MM.1S (cell line): ENCODE measurements at regions not wholly inside any gene's neighbourhood (a gene's known extent, or its start where the extent isn't known, plus 50 kb on each side); places are given as distances from the start of the nearest gene placed in this dataset.

Source experiments
- EZH2 ChIP-seq: fragments of 300-600 bp; sonication (generic); optimal IDR thresholded peaks from 2 replicates; pipeline ENCODE3; 2017; ENCODE audit warnings: low read depth, mild to moderate bottlenecking, antibody characterized with exemption, low read length, mixed read lengths
- TF ChIP-seq, protein P1 (sequence below): fragments of 300-600 bp; sonication (generic); IDR thresholded peaks from 2 replicates; pipeline ENCODE4 v1.5.1; 2016; ENCODE audit warnings: antibody characterized with exemption, low read length, mixed read lengths

DNA sequence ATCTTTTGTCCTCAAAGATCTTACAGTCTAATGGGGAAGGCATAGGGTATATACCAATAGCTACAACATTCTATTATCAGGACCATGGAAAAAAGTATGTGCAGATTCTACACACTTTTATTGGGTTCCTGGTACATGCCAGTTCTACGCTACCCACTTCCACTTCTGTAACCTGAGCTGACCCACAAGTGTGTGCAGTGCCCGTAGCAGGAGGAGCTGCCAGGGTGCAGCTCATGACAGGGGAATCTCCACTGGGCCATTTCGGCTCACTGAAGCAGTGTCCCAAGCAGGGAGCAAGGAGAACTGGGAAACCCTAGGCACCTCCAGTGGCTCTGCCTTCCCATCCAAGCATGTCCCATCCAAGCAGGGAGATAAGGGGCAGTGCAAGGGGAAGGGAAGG lies 60.4 kb downstream of the FOXI1 start:
- no peak for TF ChIP-seq EZH2
- TF ChIP-seq, protein P1, sequence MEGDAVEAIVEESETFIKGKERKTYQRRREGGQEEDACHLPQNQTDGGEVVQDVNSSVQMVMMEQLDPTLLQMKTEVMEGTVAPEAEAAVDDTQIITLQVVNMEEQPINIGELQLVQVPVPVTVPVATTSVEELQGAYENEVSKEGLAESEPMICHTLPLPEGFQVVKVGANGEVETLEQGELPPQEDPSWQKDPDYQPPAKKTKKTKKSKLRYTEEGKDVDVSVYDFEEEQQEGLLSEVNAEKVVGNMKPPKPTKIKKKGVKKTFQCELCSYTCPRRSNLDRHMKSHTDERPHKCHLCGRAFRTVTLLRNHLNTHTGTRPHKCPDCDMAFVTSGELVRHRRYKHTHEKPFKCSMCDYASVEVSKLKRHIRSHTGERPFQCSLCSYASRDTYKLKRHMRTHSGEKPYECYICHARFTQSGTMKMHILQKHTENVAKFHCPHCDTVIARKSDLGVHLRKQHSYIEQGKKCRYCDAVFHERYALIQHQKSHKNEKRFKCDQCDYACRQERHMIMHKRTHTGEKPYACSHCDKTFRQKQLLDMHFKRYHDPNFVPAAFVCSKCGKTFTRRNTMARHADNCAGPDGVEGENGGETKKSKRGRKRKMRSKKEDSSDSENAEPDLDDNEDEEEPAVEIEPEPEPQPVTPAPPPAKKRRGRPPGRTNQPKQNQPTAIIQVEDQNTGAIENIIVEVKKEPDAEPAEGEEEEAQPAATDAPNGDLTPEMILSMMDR = no peak
